ENCODE measurements at regions not wholly inside any gene's neighbourhood (a gene's known extent, or its start where the extent isn't known, plus 50 kb on each side); places are given as distances from the start of the nearest gene placed in this dataset.

- TF ChIP-seq HDAC3 (IDR thresholded peaks at IDR 0.05; ENCODE audit: borderline replicate concordance, partially characterized antibody), result no peak
Measured at GRCh38 chr7:90092506-90092905, 61.8 kb upstream of the STEAP1 start (continued).

DNA sequence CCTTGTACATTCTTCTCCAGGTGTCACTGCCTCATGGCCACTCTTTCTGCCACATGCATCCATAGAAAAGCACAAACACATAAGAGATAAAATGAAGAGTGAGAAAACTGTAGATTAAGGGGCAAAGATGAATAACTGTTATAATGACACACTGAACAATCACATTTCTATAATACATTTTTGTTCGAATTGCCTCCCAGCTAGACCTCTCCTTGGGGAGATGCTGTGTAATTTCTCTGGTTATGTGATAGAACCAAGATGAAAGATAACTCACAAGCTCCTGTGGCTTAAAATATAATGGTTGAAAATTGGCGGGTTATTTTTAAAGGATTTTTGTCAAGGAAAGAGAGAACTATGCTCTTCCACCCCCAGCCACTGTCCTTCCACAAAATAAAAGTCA lies 60.2 kb upstream of the STEAP1 start:
- Histone ChIP-seq H4K20me1 (replicated peaks; ENCODE audit: control insufficient read depth, insufficient read depth, low read length) (no peaks in the 10 kb centered on the region), H3K9ac (ENCODE audit: insufficient read depth in 1 of 2, low read depth in 2 of 2, low read length in 2 of 2) (no peak overlapping the region), H3K4me2 (ENCODE audit: insufficient read depth, low read length) (no peak overlapping the region), H3K9me1 (ENCODE audit: control insufficient read depth, insufficient read depth, low read length) (no peaks in the 10 kb centered on the region), H3K36me3 (ENCODE audit: control insufficient read depth, insufficient read depth, low read length) (no peaks in the 10 kb centered on the region), H3K27me3 (ENCODE audit: control insufficient read depth in 2 of 2, insufficient read depth in 2 of 2, low read length in 2 of 2) (no peaks in the 10 kb centered on the region), H3K27ac (ENCODE audit: extremely low read depth, low read depth, low read length) (no peak overlapping the region), H3K9me3 (replicated peaks; ENCODE audit: control insufficient read depth, insufficient read depth, low read depth, low read length) (no peaks in the 10 kb centered on the region), H2AFZ (ENCODE audit: low read depth, low read length) (no peak overlapping the region), H3K4me1 (replicated peaks in 1 of 2; ENCODE audit: control insufficient read depth in 2 of 2, insufficient read depth in 2 of 2, low read length in 2 of 2) (no peaks in the 10 kb centered on the region), H3K4me3 (no peak overlapping the region), H3K79me2 (ENCODE audit: control insufficient read depth, insufficient read depth, low read length) (no peaks in the 10 kb centered on the region)
- FAIRE-seq, result no peak
- no peak for ATAC-seq
- ChIA-PET POLR2A (no interaction called here), CTCF (ENCODE audit: low intra/inter-chr PET ratio) (no interaction called here)
- TF ChIP-seq, protein P1, sequence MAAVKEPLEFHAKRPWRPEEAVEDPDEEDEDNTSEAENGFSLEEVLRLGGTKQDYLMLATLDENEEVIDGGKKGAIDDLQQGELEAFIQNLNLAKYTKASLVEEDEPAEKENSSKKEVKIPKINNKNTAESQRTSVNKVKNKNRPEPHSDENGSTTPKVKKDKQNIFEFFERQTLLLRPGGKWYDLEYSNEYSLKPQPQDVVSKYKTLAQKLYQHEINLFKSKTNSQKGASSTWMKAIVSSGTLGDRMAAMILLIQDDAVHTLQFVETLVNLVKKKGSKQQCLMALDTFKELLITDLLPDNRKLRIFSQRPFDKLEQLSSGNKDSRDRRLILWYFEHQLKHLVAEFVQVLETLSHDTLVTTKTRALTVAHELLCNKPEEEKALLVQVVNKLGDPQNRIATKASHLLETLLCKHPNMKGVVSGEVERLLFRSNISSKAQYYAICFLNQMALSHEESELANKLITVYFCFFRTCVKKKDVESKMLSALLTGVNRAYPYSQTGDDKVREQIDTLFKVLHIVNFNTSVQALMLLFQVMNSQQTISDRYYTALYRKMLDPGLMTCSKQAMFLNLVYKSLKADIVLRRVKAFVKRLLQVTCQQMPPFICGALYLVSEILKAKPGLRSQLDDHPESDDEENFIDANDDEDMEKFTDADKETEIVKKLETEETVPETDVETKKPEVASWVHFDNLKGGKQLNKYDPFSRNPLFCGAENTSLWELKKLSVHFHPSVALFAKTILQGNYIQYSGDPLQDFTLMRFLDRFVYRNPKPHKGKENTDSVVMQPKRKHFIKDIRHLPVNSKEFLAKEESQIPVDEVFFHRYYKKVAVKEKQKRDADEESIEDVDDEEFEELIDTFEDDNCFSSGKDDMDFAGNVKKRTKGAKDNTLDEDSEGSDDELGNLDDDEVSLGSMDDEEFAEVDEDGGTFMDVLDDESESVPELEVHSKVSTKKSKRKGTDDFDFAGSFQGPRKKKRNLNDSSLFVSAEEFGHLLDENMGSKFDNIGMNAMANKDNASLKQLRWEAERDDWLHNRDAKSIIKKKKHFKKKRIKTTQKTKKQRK (IDR thresholded peaks at IDR 0.05; ENCODE audit: borderline replicate concordance, low read depth, low read length), result no peak
- TF ChIP-seq RFX1 (IDR thresholded peaks at IDR 0.05), result no peak
- no peak for TF ChIP-seq SRSF3 (IDR thresholded peaks at IDR 0.05; ENCODE audit: insufficient read depth, low read length)
- no peak for TF ChIP-seq SMARCB1 (IDR thresholded peaks at IDR 0.05; ENCODE audit: insufficient read length, low read depth)
- TF ChIP-seq SNRNP70 (optimal IDR thresholded peaks at IDR 0.05; ENCODE audit: low read depth, low read length), result no peak
- TF ChIP-seq, protein P2, sequence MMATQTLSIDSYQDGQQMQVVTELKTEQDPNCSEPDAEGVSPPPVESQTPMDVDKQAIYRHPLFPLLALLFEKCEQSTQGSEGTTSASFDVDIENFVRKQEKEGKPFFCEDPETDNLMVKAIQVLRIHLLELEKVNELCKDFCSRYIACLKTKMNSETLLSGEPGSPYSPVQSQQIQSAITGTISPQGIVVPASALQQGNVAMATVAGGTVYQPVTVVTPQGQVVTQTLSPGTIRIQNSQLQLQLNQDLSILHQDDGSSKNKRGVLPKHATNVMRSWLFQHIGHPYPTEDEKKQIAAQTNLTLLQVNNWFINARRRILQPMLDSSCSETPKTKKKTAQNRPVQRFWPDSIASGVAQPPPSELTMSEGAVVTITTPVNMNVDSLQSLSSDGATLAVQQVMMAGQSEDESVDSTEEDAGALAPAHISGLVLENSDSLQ (IDR thresholded peaks at IDR 0.05), result no peak
- TF ChIP-seq, protein P3, sequence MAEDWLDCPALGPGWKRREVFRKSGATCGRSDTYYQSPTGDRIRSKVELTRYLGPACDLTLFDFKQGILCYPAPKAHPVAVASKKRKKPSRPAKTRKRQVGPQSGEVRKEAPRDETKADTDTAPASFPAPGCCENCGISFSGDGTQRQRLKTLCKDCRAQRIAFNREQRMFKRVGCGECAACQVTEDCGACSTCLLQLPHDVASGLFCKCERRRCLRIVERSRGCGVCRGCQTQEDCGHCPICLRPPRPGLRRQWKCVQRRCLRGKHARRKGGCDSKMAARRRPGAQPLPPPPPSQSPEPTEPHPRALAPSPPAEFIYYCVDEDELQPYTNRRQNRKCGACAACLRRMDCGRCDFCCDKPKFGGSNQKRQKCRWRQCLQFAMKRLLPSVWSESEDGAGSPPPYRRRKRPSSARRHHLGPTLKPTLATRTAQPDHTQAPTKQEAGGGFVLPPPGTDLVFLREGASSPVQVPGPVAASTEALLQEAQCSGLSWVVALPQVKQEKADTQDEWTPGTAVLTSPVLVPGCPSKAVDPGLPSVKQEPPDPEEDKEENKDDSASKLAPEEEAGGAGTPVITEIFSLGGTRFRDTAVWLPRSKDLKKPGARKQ (CRISPR knock-in tag; IDR thresholded peaks at IDR 0.05), result no peak
- no peak for TF ChIP-seq DNMT1 (IDR thresholded peaks at IDR 0.05)
- no peak for TF ChIP-seq KDM1A (IDR thresholded peaks at IDR 0.05)
- TF ChIP-seq KLF10 (CRISPR knock-in tag; IDR thresholded peaks at IDR 0.05), result no peak
- no peak for TF ChIP-seq ZNF239 (CRISPR knock-in tag; IDR thresholded peaks at IDR 0.05)
- TF ChIP-seq ZNF77 (CRISPR knock-in tag; IDR thresholded peaks at IDR 0.05), result no peak
- no peak for TF ChIP-seq MTA1 (IDR thresholded peaks at IDR 0.05; ENCODE audit: borderline replicate concordance)
- TF ChIP-seq ZNF507 (tag; conservative IDR thresholded peaks at IDR 0.05), result no peak
- TF ChIP-seq ZNF668 (CRISPR knock-in tag; IDR thresholded peaks at IDR 0.05), result no peak
- no peak for TF ChIP-seq HNRNPLL (IDR thresholded peaks at IDR 0.05; ENCODE audit: low read depth, low read length, poor library complexity, severe bottlenecking)
- TF ChIP-seq BHLHE40 (IDR thresholded peaks at IDR 0.05; ENCODE audit: low read length), result no peak
- no peak for TF ChIP-seq PHF8 (IDR thresholded peaks at IDR 0.05; ENCODE audit: borderline replicate concordance, low read length)
- DNase-seq (ENCODE audit: extremely low read depth in 1 of 4, low spot score in 3 of 4), result no peak
- intact Hi-C loops (cut with micrococcal nuclease), result no loop called here
- in situ Hi-C loops (cut with MboI), result no loop called here
- WGBS (ENCODE audit: insufficient coverage, low coverage, missing lambda C conversion rate), result 3% methylated on average over 2 of the region's 2 CpGs
- BruUV-seq (replicated peaks), result no TSS peak

Data from K562 (cell line).